PC-9 (cell line): ENCODE measurements at regions not wholly inside any gene's neighbourhood (a gene's known extent, or its start where the extent isn't known, plus 50 kb on each side); places are given as distances from the start of the nearest gene placed in this dataset.

Experiments used
- BruUV-seq: library from RNA; stranded (reverse); fragments of 400-500 nt; replicated peaks from 2 replicates; lab custom pipeline; 2021; lab: Mats Ljungman, UMichigan
- CTCF ChIA-PET: fragments of 300-600 bp; sonication (Branson Sonifier 250); formaldehyde crosslinking; loops from one replicate; lab custom pipeline; 2022; ENCODE audit warnings: antibody characterized with exemption; lab: Charles Lee
- POLR2A ChIA-PET: fragments of 300-600 bp; sonication (Branson Sonifier 250); formaldehyde crosslinking; loops from one replicate; lab custom pipeline; 2022; ENCODE audit warnings: antibody characterized with exemption; ENCODE audit not compliant: unreplicated experiment; lab: Charles Lee
- DNase-seq, 2 experiments: peaks; one replicate each; pipeline versions ENCODE4 v3.0.0 to v3.0.0-alpha.2; 2015 to 2022; ENCODE audit warnings: mixed read lengths in 1 of 2
- H2AFZ ChIP-seq: fragments of 200-600 bp; sonication (generic); 2 replicates; pipeline ENCODE4 v1.8.1; 2017; ENCODE audit warnings: antibody characterized with exemption
- H3F3A ChIP-seq: fragments of 200-600 bp; sonication (generic); 2 replicates; pipeline ENCODE4 v1.8.1; 2017; ENCODE audit warnings: antibody characterized with exemption, mild to moderate bottlenecking, low read depth; ENCODE audit not compliant: insufficient read depth
- H3K27ac ChIP-seq: fragments of 200-600 bp; sonication (generic); 2 replicates; pipeline ENCODE4 v1.6.1; 2016; ENCODE audit warnings: mixed run types
- H3K27me3 ChIP-seq: fragments of 200-600 bp; sonication (generic); 2 replicates; pipeline ENCODE4 v1.6.1; 2016; ENCODE audit warnings: low read depth, mixed run types; ENCODE audit not compliant: insufficient read depth
- H3K36me3 ChIP-seq: fragments of 200-600 bp; sonication (generic); 2 replicates; pipeline ENCODE4 v1.6.1; 2016; ENCODE audit warnings: low read depth, mixed run types
- H3K4me1 ChIP-seq: fragments of 200-600 bp; sonication (generic); replicated peaks from 2 replicates; pipeline ENCODE4 v1.6.1; 2016; ENCODE audit warnings: mixed run types; ENCODE audit not compliant: insufficient read depth
- H3K4me2 ChIP-seq: fragments of 200-600 bp; sonication (generic); 2 replicates; pipeline ENCODE4 v1.6.1; 2017; ENCODE audit warnings: mixed run types
- H3K4me3 ChIP-seq: fragments of 200-600 bp; sonication (generic); 2 replicates; pipeline ENCODE4 v1.6.1; 2016; ENCODE audit warnings: mixed run types
- H3K79me2 ChIP-seq: fragments of 200-600 bp; sonication (generic); 2 replicates; pipeline ENCODE4 v1.6.1; 2017; ENCODE audit warnings: low read depth, mixed run types
- H3K9me2 ChIP-seq: fragments of 200-600 bp; sonication (generic); 2 replicates; pipeline ENCODE4 v1.8.1; 2017; ENCODE audit warnings: mild to moderate bottlenecking; ENCODE audit not compliant: insufficient read depth
- H3K9me3 ChIP-seq: fragments of 200-600 bp; sonication (generic); 2 replicates; pipeline ENCODE4 v1.8.1; 2016; ENCODE audit warnings: low read depth; ENCODE audit not compliant: insufficient read depth
- H4K20me1 ChIP-seq: fragments of 200-600 bp; sonication (generic); 2 replicates; pipeline ENCODE4 v1.8.1; 2017; ENCODE audit not compliant: insufficient read depth
- EZH2 ChIP-seq: fragments of 200-600 bp; sonication (generic); IDR thresholded peaks from 2 replicates; pipeline ENCODE4 v1.8.0; 2017; ENCODE audit warnings: antibody characterized with exemption, low read depth
- intact Hi-C: fragments of 100-400 bp; cut with micrococcal nuclease; formaldehyde crosslinking; loops from one replicate; pipeline ENCODE4 v1.10.0; 2022; ENCODE audit not compliant: unreplicated experiment
- TF ChIP-seq, protein P1 (sequence below): fragments of 200-600 bp; sonication (generic); conservative IDR thresholded peaks from 2 replicates; pipeline ENCODE4 v1.6.1; 2017; ENCODE audit warnings: mixed run types, antibody characterized with exemption, mild to moderate bottlenecking, moderate library complexity

DNA sequence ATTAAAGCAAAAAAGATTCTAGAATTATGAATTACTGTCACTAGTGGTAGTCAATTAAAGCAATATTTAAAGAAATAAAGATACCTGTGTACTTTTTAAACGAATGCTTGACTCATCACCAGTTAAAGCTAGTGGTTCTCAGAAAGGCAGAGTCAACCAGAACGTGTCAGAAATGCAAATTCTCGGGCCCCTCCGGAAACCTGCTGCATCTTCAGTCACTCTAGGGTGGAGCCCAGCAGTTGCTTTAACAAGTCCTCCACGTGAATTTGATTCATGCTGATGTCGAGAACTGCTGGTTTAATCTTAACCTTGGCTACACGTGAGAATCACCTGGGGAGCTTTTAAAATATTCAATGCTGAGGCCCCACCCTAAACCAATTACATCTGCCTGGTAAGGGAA is 169.8 kb upstream of the SDK2 start:
- Histone ChIP-seq H3K27me3 (peaks cover 74% of the 10 kb centered on the region), H3F3A (no peaks in the 10 kb centered on the region), H3K36me3 (no peaks in the 10 kb centered on the region), H3K4me2 (no peak overlapping the region), H3K4me3 (no peak overlapping the region), H3K4me1 (no peaks in the 10 kb centered on the region), H3K27ac (no peak overlapping the region), H2AFZ (no peak overlapping the region), H3K9me2 (no peaks in the 10 kb centered on the region), H4K20me1 (no peaks in the 10 kb centered on the region), H3K9me3 (no peaks in the 10 kb centered on the region), H3K79me2 (no peaks in the 10 kb centered on the region)
- POLR2A ChIA-PET, result no interaction called here
- TF ChIP-seq, protein P1, sequence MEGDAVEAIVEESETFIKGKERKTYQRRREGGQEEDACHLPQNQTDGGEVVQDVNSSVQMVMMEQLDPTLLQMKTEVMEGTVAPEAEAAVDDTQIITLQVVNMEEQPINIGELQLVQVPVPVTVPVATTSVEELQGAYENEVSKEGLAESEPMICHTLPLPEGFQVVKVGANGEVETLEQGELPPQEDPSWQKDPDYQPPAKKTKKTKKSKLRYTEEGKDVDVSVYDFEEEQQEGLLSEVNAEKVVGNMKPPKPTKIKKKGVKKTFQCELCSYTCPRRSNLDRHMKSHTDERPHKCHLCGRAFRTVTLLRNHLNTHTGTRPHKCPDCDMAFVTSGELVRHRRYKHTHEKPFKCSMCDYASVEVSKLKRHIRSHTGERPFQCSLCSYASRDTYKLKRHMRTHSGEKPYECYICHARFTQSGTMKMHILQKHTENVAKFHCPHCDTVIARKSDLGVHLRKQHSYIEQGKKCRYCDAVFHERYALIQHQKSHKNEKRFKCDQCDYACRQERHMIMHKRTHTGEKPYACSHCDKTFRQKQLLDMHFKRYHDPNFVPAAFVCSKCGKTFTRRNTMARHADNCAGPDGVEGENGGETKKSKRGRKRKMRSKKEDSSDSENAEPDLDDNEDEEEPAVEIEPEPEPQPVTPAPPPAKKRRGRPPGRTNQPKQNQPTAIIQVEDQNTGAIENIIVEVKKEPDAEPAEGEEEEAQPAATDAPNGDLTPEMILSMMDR, result no peak
- no peak for TF ChIP-seq EZH2
- BruUV-seq, result no TSS peak
- DNase-seq, result no peak
- intact Hi-C loops, result no loop called here
- CTCF ChIA-PET, result no interaction called here

DNA sequence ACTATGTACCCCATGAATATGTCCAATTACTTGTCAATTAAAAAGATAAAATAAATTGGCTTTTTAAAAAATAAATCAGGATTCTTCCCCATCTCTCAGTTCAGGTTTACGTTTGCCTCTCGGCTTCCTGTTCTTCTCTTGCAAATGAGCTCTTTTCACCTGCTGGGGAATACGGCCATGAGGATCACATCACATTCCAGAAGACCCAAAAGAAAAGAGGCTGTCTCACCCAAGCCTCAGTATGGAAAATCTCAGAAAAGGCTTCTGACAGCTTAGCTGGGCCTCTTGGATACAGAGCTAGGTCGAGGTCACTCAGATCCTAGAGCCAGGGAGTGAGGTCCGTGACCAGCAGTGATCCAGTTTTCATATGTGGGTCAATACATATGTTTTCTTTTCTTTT is 171.2 kb upstream of the SDK2 start:
- intact Hi-C loops, result no loop called here
- H3K4me2 ChIP-seq, result no peak overlapping the region
- no peaks in the 10 kb centered on the region for H3K4me1 ChIP-seq
- no peak for TF ChIP-seq EZH2
- TF ChIP-seq, protein P1, result no peak
- H3K9me3 ChIP-seq, result no peaks in the 10 kb centered on the region
- no peaks in the 10 kb centered on the region for H3K36me3 ChIP-seq
- no peak overlapping the region for H3K27ac ChIP-seq
- POLR2A ChIA-PET, result no interaction called here
- H4K20me1 ChIP-seq, result no peaks in the 10 kb centered on the region
- no peaks in the 10 kb centered on the region for H3F3A ChIP-seq
- H3K9me2 ChIP-seq, result no peaks in the 10 kb centered on the region
- CTCF ChIA-PET, result no interaction called here
- H2AFZ ChIP-seq, result no peak overlapping the region
- DNase-seq, result no peak
- no peaks in the 10 kb centered on the region for H3K79me2 ChIP-seq
- H3K4me3 ChIP-seq, result no peak overlapping the region
- H3K27me3 ChIP-seq, result peaks cover 88% of the 10 kb centered on the region
- no TSS peak for BruUV-seq

DNA sequence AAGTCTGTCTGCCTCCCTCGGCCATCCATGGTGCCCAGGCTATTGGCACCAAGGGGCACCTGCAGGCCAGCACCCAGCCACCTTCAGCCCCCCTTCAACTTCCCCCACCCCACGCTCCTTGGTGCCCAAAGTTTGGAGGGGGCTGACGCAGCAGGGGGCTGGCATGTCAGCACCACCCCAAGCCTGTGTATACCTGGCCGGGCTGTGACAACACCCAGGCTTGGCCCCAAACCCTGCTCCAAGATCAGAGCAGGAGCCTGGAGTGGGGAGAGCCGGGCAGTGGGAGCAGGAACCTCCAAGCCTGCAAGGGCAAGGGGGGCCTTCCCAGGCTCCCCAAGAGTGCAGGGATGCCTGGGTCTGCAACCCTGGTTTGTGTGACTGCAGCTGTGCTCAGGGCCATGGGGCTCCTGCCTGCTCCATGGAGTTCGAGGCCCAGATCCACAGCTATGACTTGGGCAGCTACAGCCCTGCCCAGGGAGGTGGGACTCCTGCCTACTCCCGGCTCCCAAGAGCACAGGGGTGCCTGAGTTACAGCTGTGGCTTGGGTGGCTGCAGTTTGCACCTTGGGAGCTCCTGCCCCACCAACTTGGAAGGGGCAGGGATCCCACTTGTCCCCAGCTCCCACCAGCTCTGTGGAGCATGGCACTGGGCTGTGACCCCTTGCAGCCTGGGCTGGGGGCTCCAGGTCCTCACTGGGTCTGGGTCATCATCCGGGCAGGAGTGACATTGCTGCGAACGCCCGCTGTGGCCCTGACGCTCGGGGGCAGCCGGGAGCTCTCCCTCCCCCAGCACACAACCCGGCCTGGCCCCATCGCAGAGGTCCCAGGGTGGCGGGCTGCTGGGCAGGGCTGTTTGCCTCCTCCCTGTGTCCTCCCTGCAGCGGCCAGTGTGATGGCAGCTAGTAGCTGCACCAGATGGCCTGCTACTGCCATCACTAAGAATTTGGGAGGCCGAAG is 175.5 kb upstream of the SDK2 start:
- no TSS peak for BruUV-seq
- CTCF ChIA-PET, result no interaction called here
- DNase-seq, result no peak

More for the DNA sequence above, 175.5 kb upstream of the SDK2 start:
- Histone ChIP-seq H3K79me2 (no peaks in the 10 kb centered on the region), H3K36me3 (no peaks in the 10 kb centered on the region), H3K9me2 (no peaks in the 10 kb centered on the region), H3K27me3 (peaks cover 100% of the 10 kb centered on the region), H2AFZ (no peak overlapping the region), H3K4me2 (no peak overlapping the region), H3K9me3 (no peaks in the 10 kb centered on the region), H4K20me1 (no peaks in the 10 kb centered on the region), H3F3A (no peaks in the 10 kb centered on the region), H3K27ac (no peak overlapping the region), H3K4me1 (no peaks in the 10 kb centered on the region), H3K4me3 (no peak overlapping the region)
- POLR2A ChIA-PET, result no interaction called here
- intact Hi-C loops, result no loop called here
- TF ChIP-seq, protein P1, result no peak
